ENCODE measurements at regions not wholly inside any gene's neighbourhood (a gene's known extent, or its start where the extent isn't known, plus 50 kb on each side); places are given as distances from the start of the nearest gene placed in this dataset.

DNA sequence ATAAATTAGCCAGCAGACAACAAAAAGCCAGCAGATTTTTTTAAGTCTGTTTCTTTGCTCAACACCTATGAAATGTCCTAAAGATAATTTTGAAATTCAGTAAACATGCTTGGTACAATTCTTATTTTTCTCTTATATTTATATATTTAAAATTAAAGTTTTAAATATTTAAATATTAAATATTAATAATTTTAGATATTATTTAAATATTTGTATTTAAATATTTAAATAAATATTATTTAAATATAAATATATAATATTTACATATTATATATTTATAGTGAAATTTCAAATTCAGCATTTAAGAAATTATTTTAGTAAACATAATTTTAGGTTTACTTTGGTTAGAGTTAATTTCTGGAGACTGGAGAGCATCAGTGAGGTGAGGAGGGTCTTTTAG lies 1554.2 kb downstream of the NCAM2 start:
- TF ChIP-seq, protein P1, sequence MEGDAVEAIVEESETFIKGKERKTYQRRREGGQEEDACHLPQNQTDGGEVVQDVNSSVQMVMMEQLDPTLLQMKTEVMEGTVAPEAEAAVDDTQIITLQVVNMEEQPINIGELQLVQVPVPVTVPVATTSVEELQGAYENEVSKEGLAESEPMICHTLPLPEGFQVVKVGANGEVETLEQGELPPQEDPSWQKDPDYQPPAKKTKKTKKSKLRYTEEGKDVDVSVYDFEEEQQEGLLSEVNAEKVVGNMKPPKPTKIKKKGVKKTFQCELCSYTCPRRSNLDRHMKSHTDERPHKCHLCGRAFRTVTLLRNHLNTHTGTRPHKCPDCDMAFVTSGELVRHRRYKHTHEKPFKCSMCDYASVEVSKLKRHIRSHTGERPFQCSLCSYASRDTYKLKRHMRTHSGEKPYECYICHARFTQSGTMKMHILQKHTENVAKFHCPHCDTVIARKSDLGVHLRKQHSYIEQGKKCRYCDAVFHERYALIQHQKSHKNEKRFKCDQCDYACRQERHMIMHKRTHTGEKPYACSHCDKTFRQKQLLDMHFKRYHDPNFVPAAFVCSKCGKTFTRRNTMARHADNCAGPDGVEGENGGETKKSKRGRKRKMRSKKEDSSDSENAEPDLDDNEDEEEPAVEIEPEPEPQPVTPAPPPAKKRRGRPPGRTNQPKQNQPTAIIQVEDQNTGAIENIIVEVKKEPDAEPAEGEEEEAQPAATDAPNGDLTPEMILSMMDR (IDR thresholded peaks at IDR 0.05) = no peak
- TF ChIP-seq POLR2A (IDR thresholded peaks at IDR 0.05) = no peak

Data from uterus (tissue), 2 donors.